ENCODE measurements at regions not wholly inside any gene's neighbourhood (a gene's known extent, or its start where the extent isn't known, plus 50 kb on each side); places are given as distances from the start of the nearest gene placed in this dataset.
"Not testable (repeated sequence)": the region's sequence is repeated elsewhere in the genome, so short reads cannot be mapped to it uniquely, and the experiment has no call there.

DNA sequence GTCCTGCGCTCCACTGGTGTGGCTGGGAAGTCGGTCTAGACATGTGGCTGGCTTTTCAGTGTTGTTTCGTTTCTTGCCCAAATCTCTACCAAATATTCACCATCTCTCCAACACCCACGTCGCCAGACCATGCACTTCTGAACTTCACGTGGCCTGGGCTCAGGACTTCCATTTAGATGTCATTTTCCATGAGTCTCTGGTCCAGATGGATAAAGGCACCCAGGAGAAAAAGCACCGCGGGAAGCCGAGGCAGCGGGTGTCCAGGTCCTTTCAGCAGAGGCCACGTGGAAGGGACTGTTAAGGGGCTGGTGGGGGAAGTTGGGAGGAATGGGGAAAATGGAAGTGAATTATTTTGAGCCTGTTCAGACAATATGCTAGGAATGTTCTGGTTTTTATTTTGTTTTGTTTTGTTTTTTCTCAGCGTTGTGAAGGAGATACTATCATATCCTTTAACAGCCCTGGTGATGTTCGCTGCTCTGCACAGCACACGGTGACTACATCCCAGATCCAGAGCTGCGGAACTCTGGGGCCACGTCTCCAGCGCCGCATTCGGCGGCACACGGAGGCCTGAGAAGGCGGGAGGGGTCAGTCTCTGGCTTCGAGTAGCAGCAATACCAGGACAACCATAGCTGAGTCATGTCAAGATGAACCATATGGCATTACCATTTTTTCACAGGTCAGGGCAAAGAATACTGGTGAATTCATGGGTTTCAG lies 230.3 kb downstream of the THBS2 start:
- DNase-seq (ENCODE audit: low spot score in 2 of 2) (no peak), FAIRE-seq (no peak)

DNA sequence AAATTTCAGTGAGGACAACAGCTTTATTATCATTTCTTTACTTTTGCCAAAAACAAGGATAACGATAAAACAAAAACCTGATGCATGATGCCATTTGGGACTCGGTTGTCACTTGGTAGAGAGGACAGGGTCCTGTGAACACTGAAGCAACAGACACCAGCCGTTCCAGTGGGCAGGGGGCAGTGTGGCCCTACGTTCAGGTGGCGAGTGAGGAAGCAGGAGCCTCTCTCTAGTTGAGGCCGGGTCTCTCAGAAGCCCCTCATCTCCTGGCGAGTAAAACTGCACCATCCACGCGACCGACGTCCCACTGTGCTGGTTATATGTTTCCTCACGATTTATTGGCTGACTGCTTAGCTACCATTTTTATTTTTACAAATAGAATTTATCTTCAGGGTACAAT lies 231.6 kb downstream of the THBS2 start:
- FAIRE-seq (no peak), DNase-seq (ENCODE audit: low spot score in 2 of 2) (no peak)

DNA sequence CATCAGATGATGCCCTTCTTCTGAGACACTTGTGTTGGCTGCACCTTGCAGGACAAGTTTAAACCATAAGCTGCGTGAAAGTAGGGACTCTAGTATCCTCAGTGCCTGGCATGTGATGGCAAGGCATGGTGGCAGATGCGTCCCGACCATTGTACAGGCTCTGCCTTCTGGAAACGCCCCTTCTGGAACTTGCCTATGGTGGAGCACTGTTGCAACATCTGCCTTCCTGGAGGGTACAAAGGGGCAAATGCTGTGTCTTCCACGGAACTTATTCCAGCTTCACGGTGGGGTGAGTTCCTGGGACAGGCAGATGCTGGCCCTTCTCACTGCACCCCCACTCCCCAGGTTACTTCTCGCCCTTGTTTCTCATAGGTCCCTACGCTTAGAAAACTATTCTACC lies 232.8 kb downstream of the THBS2 start:
- no peak for FAIRE-seq
- no peak for DNase-seq (ENCODE audit: low spot score in 2 of 2)

DNA sequence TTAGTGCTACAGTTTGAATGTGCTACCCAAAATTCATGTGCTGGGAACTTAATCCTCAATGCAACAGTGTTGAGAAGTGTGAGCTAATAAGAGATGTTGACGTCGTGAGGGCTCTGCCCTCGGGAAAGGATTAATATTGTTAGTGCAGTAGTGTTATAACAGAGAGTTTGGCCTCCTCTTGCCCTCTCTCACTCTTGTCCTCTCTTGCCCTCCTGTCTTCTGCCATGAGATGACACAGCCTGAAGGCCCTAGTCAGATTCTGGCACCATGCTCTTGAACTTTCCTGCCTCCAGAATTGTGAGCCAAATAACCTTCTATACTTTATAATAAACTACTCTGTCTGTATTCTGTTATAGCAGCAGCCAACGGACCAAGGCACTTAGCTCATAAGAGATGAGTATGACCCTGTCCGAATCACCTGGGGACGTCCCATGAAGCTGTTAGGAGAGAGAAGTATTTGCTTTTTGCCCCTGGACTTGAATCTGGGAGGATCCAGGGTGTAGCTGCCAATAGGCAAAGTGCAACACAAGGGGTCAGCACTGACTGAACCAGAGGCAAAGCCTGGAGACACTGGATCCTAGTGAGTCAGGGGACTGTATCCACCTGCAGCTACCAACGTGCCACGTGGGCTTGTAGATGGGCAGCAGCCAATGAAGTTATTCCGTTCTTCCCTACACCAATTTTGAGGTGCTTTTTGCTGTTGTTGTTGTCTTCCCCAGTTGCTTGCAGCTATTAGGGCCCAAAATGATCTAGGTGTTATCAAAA lies 233.7 kb downstream of the THBS2 start:
- FAIRE-seq: no peak
- DNase-seq (ENCODE audit: low spot score in 2 of 2): no peak

DNA sequence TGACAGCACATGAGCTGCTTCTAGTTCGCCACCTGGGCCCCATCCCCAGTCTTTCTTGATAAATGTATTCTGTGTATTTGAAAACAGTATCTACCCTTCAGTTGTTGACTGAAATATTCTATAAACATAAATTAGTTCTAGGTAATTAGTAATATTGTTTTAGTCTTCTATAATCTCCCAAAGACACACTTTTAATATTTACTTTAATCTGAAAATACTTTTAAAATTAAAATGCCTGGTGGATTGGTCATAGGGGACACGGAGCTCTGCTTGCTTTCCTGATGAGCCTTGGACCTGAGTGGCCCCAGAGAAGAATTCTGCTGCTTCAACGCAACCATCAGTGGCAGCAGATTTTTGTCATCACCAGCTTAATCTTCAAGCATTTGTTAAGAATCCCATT lies 234.5 kb downstream of the THBS2 start:
- no peak for DNase-seq (ENCODE audit: low spot score in 2 of 2)
- FAIRE-seq: no peak

DNA sequence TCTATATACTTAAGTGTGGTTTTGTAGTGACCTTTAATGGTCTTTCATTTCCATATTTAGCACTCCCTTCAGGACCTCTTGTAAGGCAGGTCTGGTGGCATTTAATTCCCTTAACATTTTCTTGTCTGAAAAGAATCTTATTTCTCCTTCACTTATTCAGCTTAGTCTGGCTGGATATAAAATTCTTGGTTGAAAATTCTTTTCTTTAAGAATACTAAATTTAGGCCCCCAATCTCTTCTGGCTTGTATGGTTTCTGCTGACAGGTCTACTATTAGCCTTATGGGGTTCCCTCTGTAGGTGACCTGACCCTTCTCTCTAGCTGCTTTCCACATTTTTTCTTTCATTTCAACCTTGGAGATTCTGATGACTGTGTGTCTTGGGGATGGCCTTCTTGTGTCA lies 236.9 kb downstream of the THBS2 start:
- FAIRE-seq: no peak
- no peak for DNase-seq (ENCODE audit: low spot score in 2 of 2)

DNA sequence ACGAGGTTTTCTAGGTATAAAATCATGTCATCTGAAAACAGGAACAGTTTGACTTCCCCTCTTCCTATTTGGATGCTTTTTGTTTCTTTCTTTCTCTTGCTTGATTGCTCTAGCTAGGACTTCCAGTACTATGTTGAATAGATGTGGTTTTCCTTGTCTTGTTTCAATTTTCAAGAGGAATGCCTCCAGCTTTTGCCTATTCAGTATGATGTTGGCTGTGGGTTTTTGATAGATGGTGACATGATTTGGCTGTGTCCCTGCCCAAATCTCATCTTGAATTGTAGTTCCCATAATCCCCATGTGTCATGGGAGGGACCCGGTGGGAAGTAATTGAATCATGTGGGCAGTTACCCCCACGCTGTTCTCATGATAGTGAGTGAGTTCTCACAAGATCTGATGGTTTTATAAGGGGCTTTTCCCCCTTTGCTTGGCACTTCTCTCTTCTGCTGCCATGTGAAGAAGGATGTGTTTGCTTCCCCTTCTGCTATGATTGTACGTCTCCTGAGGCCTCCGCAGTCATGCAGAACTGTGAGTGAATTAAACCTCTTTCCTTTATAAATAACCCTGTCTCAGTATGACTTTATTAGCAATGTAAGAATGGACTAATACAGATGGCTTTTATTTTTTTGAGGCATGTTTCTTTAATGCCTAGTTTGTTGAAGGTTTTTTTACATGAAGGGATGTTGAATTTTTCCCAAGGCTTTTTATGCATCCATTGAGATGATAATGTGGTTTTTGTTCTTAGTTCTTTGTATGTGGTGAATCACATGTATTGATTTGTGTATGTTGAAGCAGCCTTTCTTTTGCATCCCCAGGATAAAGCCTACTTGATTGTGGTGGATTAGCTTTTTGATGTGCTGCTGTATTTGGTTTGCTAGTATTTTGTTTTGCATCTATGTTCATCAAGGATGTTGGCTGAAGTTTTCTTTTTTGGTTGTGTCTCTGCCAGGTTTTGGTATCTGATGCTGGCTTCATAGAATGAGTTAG lies 239.1 kb downstream of the THBS2 start:
- DNase-seq (ENCODE audit: low spot score in 2 of 2) (no peak), FAIRE-seq (no peak)

DNA sequence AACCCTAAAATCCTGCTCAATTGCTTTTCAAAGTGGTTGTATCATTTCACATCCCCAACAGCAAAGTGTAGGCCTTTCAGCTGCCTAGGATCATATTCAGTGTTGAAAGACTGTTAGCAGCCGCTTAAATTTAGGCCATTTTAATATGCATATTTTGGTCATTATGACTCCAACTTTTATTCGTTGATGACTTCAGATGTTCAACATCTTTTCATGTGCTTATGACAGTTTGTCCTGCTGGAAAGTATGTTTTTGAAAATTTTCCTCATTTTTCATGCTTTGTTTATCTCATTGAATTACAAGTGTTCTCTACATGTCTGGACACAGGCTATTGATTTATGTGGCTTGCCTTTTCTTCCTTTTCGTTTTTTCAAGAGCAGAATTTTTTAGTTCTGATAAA lies 244.0 kb downstream of the THBS2 start:
- DNase-seq (ENCODE audit: low spot score in 2 of 2): no peak
- no peak for FAIRE-seq

DNA sequence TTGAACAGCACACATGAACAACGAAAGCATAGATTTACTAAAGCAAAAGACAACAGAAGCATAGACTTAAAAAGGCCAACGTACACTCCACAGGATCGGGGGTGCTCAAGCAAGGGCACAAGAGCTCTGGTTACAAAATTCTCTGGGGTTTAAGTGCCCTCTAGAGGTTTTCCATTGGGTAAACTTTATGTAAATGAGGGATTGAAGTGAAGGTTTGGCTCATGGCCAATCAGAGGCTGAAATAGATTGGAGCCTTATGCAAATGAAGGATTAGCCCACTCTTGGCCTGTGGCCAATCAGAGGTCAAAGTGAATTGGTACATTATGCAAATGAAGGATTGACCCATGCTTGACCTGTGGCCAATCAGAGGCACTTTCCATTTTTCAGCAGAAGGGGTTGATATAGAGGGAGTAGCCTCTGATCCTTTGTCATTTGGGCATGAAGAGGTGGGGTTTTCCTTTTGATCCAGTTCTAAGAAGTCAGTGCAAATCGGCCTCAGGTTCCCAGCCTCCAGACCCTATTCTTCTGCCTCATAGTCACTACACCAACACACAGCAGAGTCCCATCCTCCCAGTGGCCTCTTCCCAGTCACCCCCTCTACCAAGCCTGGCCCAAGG lies 244.9 kb downstream of the THBS2 start:
- DNase-seq (ENCODE audit: low spot score in 2 of 2): no peak

DNA sequence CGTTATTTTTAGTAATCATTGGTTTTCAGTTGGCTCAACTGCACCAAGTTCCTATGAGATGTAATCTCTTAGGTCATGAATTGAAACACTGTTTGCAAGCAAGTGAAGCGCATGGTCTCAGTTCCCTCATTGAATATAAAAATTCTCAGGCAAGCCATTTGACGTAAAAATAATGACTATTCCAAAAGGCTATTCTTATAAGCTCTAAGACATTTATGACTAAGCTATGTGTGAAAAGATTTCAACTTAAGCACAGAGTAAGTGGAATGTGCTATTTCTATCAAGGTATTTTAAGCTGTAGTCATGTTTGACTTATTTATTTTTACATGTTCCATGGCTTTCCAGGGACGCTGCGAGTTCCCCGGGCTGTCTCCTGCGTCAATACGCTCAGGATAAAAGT lies 248.5 kb downstream of the THBS2 start:
- FAIRE-seq (no peak), DNase-seq (ENCODE audit: low spot score in 2 of 2) (no peak)

More for the DNA sequence above, 244.9 kb downstream of the THBS2 start:
- FAIRE-seq: no peak

DNA sequence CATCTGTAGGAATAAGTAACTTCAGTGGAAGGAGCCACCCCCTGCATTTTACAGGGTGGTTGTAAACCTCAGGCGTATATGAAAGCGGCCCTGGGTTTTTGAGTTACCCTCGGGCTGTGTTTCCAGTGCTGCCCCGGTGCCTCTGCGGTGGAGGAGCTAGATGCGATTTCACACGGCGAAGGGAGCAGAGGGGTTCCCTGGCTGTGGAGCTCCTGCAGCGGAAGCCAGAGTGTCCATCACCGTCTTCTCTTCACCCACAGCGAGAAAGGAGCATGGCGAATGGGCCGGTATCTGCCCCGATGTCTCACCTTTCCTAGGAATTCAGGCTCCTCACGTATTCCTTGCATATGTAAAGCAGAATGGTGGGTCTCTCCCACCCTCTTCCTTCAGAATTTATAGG lies 253.6 kb downstream of the THBS2 start:
- FAIRE-seq: no peak
- no peak for DNase-seq (ENCODE audit: low spot score in 2 of 2)

DNA sequence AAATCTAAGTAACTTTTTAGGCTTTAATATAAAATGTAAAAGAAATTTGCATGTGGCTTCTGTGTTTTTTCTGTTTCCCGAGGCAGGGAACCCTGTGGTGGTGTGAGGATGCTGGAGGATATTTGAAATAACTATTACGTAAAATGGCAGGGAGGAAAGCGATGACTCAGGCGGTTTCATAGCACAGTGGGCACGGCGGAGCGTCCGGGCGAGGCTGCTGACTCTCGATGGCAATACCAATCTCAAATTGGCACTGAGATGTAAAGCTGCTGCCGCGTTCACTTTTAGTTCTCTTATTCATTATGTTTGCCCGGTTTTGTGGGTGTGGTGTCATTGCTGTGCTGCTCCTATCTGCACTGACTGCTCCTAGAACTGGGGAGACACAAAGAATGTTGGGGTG lies 254.3 kb downstream of the THBS2 start:
- FAIRE-seq: no peak
- no peak for DNase-seq (ENCODE audit: low spot score in 2 of 2)

DNA sequence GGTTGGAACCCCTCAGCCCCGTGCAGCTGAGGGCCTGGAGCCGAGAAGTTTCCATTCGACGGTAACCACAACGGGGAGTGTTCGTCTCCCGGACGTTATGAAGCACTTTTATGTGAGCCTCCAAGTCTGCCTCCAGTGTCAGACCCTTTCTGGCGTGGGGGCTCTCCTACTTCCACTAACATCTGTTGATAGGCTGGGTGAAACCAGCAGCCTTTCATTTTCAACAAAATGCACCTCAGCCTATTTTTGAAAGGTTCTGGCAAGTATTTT lies 257.4 kb downstream of the THBS2 start:
- DNase-seq (ENCODE audit: low spot score in 2 of 2) (no peak), FAIRE-seq (no peak)

DNA sequence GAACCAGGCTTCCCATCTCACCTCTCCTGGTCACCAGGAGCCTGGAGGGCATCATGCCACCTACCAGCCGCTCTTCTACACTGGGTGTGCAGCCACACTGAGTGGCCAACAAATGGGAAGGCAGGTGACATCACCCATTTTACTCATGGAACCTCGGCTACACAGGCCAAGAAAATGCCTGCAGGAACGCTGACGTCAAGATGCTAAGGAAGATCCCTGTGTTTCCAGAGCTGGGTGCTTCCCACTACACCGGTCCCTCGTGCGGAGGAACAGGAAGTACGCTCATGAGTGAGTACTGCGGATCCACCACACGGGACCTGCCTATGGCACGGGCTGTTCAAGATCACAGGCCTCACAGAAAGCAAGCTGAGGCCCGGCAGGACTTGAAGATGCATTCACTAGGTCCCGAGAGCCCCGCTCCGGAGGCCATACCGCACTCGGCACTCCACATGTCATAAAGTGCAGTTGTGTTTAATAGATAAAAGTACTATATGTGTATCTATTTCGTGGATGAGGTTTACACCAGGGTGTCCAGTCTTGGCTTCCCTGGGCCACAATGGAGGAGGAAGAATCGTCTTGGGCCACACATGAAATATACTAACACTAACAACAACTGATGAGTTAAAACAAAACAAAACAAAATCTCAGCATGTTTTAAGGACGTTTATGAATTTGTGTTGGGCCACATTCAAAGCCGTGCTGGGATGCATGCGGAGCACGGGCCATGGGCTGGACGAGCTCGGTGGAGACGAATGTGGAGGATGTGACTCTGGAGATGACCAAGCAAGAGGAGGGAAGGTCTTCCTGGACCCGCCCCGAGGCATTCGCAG lies 257.9 kb downstream of the THBS2 start:
- FAIRE-seq: no peak
- DNase-seq (ENCODE audit: low spot score in 2 of 2): no peak

DNA sequence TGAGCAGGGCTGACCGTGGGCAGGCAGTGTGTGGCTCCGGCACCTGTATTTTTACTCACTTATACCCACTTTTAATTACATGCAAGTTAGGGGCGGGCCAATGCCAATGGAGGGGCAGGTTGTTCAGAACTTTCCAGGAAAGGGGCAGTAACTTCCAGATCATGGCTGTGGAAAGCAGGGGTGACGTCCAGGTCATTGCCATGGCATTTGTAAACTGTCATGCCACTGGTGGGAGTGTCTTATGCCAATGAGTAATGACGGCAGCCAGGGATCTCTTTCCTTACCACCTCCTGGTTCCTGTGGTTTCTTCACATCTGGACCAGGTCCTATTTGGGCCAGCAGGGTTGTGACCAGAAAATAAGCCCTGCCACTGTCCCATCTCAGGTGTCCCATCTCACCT lies 258.7 kb downstream of the THBS2 start:
- FAIRE-seq (no peak), DNase-seq (ENCODE audit: low spot score in 2 of 2) (no peak)

DNA sequence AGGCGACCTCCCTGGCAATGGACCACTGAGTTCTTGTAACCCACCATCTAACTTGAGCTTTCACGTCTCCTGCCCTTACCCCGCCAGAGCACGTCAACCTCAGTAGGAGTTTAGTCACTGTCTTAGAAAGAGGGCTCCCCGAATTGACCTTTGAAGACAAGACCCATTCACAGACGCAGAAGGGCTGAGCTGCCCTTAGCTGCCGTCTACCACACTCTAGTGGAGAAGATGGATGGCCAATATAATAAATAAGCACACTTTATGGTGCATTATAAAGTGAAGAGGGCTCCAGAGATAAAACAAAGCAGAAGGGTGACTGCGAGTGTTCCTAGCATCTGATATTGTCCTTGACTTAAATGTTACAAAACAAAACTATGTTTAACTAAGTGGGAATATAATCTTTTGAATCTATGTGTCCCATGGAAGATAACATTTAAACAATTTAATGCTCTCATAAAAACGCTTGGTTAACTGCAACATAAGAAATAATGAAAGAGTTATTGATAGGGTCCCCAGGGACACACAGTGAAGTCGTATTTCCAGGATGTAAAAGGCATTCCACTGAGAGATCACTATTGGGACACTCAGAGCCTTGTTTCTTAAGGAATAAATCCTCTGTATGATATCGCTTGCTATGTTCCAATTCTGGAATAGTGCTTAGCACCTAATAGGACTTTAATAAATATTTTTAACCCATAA lies 261.1 kb downstream of the THBS2 start:
- DNase-seq (ENCODE audit: low spot score in 2 of 2) (no peak), FAIRE-seq (no peak)

DNA sequence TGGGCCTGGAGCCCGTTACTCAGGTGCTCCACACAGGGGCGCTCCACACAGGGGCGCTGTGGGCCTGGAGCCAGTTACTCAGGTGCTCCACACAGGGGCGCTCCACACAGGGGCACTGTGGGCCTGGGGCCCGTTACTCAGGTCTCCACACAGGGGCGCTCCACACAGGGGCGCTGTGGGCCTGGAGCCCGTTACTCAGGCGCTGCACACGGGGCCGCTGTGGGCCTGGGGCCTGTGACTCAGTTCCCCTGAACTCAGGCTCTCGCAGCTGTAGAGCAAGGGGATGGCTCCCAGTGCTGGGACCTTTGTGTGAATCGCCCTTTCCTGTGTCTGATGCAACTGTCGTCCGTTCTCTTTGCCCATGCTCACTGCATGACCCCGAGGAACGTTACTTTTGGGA lies 262.0 kb downstream of the THBS2 start:
- not testable (repeated sequence) for DNase-seq (ENCODE audit: low spot score in 2 of 2); FAIRE-seq

DNA sequence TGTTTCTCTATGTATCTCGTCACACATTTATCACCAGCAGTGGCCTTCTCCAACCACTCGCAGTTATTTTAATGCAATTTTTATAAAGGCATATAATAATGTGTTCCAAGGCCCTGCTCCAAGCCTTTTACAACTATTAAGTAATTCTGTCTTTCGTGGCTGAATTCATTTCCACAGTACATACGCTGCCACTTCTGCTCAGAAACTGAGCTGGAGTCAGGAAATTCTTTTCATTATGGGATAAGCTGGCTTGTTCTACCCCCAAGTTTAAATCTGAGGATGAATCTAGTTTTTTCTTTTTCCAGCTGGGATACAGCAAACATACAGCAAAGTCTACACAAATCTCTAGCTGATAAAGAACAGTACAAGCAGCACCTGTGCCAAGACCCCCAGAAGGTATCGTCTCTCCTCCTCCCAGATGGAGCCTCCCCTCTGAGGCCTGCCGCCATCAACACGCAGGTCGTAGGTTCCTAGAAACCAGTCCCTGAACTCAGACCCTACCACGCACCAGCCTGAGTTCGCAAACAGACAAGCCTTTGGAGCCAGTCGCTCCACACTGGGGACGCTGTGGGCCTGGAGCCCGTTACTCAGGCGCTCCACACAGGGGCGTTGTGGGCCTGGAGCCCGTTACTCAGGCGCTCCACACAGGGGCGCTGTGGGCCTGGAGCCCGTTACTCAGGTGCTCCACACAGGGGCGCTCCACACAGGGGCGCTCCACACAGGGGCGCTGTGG lies 263.5 kb downstream of the THBS2 start:
- no peak for FAIRE-seq
- DNase-seq (ENCODE audit: low spot score in 2 of 2): no peak

DNA sequence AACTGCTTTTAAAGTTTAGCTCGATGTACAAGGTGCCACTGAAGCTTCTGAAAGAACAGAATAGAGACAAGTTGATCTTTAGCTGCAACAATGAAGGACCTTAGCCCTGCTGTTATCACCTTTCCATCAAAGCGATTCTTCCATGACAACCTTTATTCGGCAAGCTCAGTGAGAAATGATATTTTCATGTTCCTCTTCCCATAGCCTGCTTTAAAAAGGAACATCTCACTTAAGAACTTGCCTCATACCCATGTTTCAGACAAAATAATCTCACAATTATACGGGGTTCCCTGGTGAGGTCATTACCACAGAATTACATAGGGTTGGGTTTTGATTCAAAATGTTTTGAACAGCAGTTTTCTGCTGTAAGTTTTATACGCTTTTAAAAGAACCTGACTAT lies 264.2 kb downstream of the THBS2 start:
- no peak for FAIRE-seq
- DNase-seq (ENCODE audit: low spot score in 2 of 2): no peak

All from frontal cortex (tissue), 3 donors.